GM10248 (cell line): ENCODE measurements at regions not wholly inside any gene's neighbourhood (a gene's known extent, or its start where the extent isn't known, plus 50 kb on each side); places are given as distances from the start of the nearest gene placed in this dataset.

Experiments used
- CTCF ChIA-PET: fragments of 300-600 bp; sonication (Branson Sonifier 250); formaldehyde crosslinking; extraction: SDS; loops from one replicate; lab custom pipeline; 2021; ENCODE audit warnings: antibody characterized with exemption; lab: Yijun Ruan, JAX
- POLR2A ChIA-PET: fragments of 350-650 bp; sonication (Branson Sonifier 250); formaldehyde crosslinking; extraction: SDS; loops from one replicate; lab custom pipeline; 2020; ENCODE audit warnings: antibody characterized with exemption; lab: Yijun Ruan, JAX
- DNase-seq: peaks from one replicate; pipeline ENCODE4 v3.0.0; 2012; ENCODE audit errors: extremely low spot score
- CTCF ChIP-seq: IDR thresholded peaks from 2 replicates; pipeline ENCODE4 v1.5.1; 2012; ENCODE audit warnings: mild to moderate bottlenecking, low read depth; ENCODE audit errors: extremely low read depth, missing control alignments, control extremely low read depth

- DNase-seq: no peak
- POLR2A ChIA-PET: no interaction called here
- TF ChIP-seq CTCF: no peak
- CTCF ChIA-PET: interaction anchor here (0.9 kb wide), 1 partner anchor 13 kb away, joined by 4 read pairs; no protein-coding TSS in a partner anchor
These were observed 516.0 kb upstream of the IL12A start for GRCh38 chr3:159472611-159473010.

DNA sequence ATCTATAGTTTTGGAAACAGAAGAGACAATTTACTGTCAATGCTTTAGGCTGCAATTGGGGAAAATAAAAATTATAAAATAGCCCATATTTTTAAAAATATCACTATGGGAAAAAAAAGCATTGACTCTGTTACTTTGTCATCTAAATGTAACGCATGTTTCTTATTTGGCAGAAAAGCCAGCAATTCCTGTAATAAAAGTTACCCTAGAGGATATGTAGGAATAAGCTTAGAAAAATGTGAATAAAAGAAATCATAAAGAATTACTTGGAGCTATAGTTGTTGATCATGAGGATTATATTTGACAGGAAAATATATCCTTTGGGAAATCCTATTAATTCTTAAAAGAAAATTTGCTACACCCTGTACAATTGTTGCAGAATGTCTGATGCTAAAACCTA, 515.4 kb upstream of the IL12A start:
- ChIA-PET POLR2A (no interaction called here), CTCF (no interaction called here)
- DNase-seq: no peak
- no peak for TF ChIP-seq CTCF

DNA sequence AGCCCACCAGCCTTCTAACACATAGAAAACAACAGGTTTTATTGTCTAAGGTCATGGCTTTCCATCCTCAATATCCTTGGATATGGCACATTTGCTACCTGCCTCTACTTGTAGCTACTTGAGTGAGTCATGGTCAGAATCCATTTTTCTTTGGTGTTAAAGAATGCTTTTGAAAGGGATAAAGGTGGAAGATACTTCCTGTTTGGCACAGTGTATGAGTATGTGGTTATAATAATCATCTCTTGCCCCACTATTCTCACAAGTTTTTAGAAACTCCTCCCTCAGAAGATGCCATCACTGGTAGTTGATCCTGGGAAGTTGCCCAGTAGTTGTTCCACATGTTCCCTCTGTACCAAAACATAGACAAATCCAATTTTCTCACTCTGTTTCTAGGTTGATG, 508.6 kb upstream of the IL12A start:
- no peak for TF ChIP-seq CTCF
- ChIA-PET CTCF (interaction anchor here (0.7 kb wide), 1 partner anchor 15 kb away, joined by 3 read pairs; no protein-coding TSS in a partner anchor), POLR2A (no interaction called here)

GRCh38 chr3:159482241-159482993, 506.2 kb upstream of the IL12A start:
- no peak for TF ChIP-seq CTCF
- no peak for DNase-seq
- ChIA-PET POLR2A (no interaction called here), CTCF (no interaction called here)

More for the DNA sequence above, 508.6 kb upstream of the IL12A start:
- no peak for DNase-seq

- TF ChIP-seq CTCF: no peak
- CTCF ChIA-PET: no interaction called here
- DNase-seq: no peak
- POLR2A ChIA-PET: no interaction called here
These were observed 505.7 kb upstream of the IL12A start for GRCh38 chr3:159482994-159483367.

DNA sequence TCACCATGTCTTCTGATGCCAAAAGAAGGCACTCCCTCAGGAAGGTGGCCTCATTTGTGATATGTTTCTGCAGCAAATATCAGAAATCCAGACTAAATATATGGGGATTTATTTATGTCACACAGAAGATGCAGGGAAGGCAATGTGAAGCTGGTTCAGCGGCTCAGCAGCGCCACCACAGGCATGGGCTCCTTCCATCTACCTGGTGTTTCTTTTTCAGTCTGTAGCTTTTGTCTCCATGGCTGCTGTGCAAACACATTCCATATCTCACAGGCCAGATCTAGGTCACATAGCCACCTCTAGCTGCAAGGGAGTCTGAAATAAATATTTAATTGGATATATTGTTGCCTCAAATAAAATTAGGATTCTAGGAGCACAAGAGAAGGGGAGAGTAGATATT, 502.1 kb upstream of the IL12A start:
- peak; percentile 32 for TF ChIP-seq CTCF
- ChIA-PET CTCF (interaction anchor here (1.1 to 4.5 kb wide), 5 partner anchors 12 to 33 kb away, joined by 3 to 19 read pairs (median 4); no protein-coding TSS in a partner anchor), POLR2A (no interaction called here)
- no peak for DNase-seq
